ENCODE measurements at regions not wholly inside any gene's neighbourhood (a gene's known extent, or its start where the extent isn't known, plus 50 kb on each side); places are given as distances from the start of the nearest gene placed in this dataset.

- Histone ChIP-seq H3K9me3 (no peaks in the 10 kb centered on the region), H3K36me3 (no peaks in the 10 kb centered on the region)
- no peak for DNase-seq (ENCODE audit: low spot score)
Measured at GRCh38 chr5:164998142-164998541, 1492.7 kb downstream of the MAT2B start.

GRCh38 chr5:164998590-164998989, 1493.2 kb downstream of the MAT2B start:
- Histone ChIP-seq H3K27me3 (no peaks in the 10 kb centered on the region), H3K4me1 (no peaks in the 10 kb centered on the region), H3K36me3 (no peaks in the 10 kb centered on the region), H3K27ac (no peak overlapping the region), H3K4me3 (no peak overlapping the region), H3K9me3 (no peaks in the 10 kb centered on the region)
- TF ChIP-seq CTCF (IDR thresholded peaks at IDR 0.05): no peak
- no peak for DNase-seq (ENCODE audit: low spot score)

More at GRCh38 chr5:164998142-164998541, 1492.7 kb downstream of the MAT2B start:
- H3K4me3 ChIP-seq: no peak overlapping the region
- H3K27me3 ChIP-seq: no peaks in the 10 kb centered on the region
- TF ChIP-seq CTCF (IDR thresholded peaks at IDR 0.05): no peak
- no peak overlapping the region for H3K27ac ChIP-seq
- no peaks in the 10 kb centered on the region for H3K4me1 ChIP-seq

- Histone ChIP-seq H3K9me3 (no peaks in the 10 kb centered on the region), H3K36me3 (no peaks in the 10 kb centered on the region), H3K27me3 (no peaks in the 10 kb centered on the region), H3K4me1 (no peaks in the 10 kb centered on the region), H3K4me3 (no peak overlapping the region), H3K27ac (no peak overlapping the region)
- no peak for TF ChIP-seq CTCF (IDR thresholded peaks at IDR 0.05)
- DNase-seq (ENCODE audit: low spot score): no peak
Measured at GRCh38 chr5:165000479-165001190, 1495.2 kb downstream of the MAT2B start.

- Histone ChIP-seq H3K9me3 (no peaks in the 10 kb centered on the region), H3K4me3 (no peak overlapping the region), H3K36me3 (no peaks in the 10 kb centered on the region), H3K27me3 (no peaks in the 10 kb centered on the region), H3K4me1 (no peaks in the 10 kb centered on the region), H3K27ac (no peak overlapping the region)
- DNase-seq (ENCODE audit: low spot score): no peak
- no peak for TF ChIP-seq CTCF (IDR thresholded peaks at IDR 0.05)
Measured at GRCh38 chr5:165003283-165003682, 1497.9 kb downstream of the MAT2B start.

- TF ChIP-seq CTCF (IDR thresholded peaks at IDR 0.05): no peak
- no peak for DNase-seq (ENCODE audit: low spot score)
- no peaks in the 10 kb centered on the region for H3K36me3 ChIP-seq
Measured at GRCh38 chr5:165004175-165004574, 1498.8 kb downstream of the MAT2B start.

GRCh38 chr5:165014439-165014838, 1509.0 kb downstream of the MAT2B start:
- Histone ChIP-seq H3K4me1 (no peaks in the 10 kb centered on the region), H3K27me3 (no peaks in the 10 kb centered on the region), H3K36me3 (no peaks in the 10 kb centered on the region), H3K4me3 (no peak overlapping the region), H3K9me3 (no peaks in the 10 kb centered on the region), H3K27ac (no peak overlapping the region)
- DNase-seq (ENCODE audit: low spot score): no peak
- TF ChIP-seq CTCF (IDR thresholded peaks at IDR 0.05): no peak

More at GRCh38 chr5:165004175-165004574, 1498.8 kb downstream of the MAT2B start:
- Histone ChIP-seq H3K4me3 (no peak overlapping the region), H3K27ac (no peak overlapping the region), H3K27me3 (no peaks in the 10 kb centered on the region), H3K9me3 (no peaks in the 10 kb centered on the region), H3K4me1 (no peaks in the 10 kb centered on the region)
